Neural crest cell (in vitro differentiated cells): ENCODE measurements at regions not wholly inside any gene's neighbourhood (a gene's known extent, or its start where the extent isn't known, plus 50 kb on each side); places are given as distances from the start of the nearest gene placed in this dataset.

Experiments used
- DNase-seq: peaks from one replicate; pipeline ENCODE4 v3.0.0; 2021; ENCODE audit warnings: low read depth, mixed read lengths, low spot score
- H3K27ac Mint-ChIP-seq: one replicate; pipeline ENCODE4 v1.8.0; 2021; ENCODE audit warnings: mild to moderate bottlenecking, mixed read lengths; ENCODE audit not compliant: unreplicated experiment
- H3K27me3 Mint-ChIP-seq: 2 replicates; pipeline ENCODE4 v1.8.0; 2021; ENCODE audit warnings: low read depth, mild to moderate bottlenecking, mixed read lengths
- H3K36me3 Mint-ChIP-seq: 2 replicates; pipeline ENCODE4 v1.8.0; 2021; ENCODE audit warnings: low read depth, mild to moderate bottlenecking, mixed read lengths
- H3K4me1 Mint-ChIP-seq: 2 replicates; pipeline ENCODE4 v1.8.0; 2021; ENCODE audit warnings: mixed read lengths
- H3K4me3 Mint-ChIP-seq: one replicate; pipeline ENCODE4 v1.8.0; 2021; ENCODE audit warnings: mild to moderate bottlenecking, mixed read lengths
- H3K9me3 Mint-ChIP-seq: 2 replicates; pipeline ENCODE4 v1.8.0; 2021; ENCODE audit warnings: mixed read lengths
- TF ChIP-seq, protein P1 (sequence below): fragments of 200-600 bp; sonication (generic); conservative IDR thresholded peaks from 2 replicates; pipeline ENCODE4 v1.5.0; 2021; ENCODE audit warnings: antibody characterized with exemption, mild to moderate bottlenecking

DNA sequence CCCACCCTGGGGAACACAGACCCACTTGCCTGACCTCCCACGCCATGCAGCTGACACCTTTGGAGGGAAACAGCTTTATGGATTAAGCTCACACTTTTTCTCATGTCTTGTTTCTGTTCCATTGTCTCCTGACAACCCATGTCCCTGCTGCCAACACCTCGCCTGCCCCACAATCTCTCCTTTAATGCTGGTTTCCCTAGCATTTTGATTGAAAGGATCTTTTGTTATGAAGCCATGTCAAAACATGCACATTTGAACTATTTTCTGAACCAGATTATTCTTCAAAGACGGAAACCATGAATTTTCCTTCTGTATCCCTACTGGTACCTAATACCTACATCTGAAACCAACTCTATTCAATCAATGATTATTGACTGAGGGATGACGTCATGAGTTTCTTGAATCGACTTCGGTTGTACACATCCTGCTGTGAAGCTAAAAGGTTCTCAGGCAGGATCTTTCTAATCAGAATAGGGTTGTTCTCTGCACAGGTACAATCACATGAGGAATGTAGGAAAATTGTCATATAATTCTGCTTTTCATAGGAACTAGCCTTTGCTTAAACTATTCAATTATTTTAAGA lies 106.2 kb upstream of the NEBL start:
- no peak overlapping the region for H3K27ac Mint-ChIP-seq
- no peaks in the 10 kb centered on the region for H3K36me3 Mint-ChIP-seq
- H3K4me1 Mint-ChIP-seq, result peaks cover 4% of the 10 kb centered on the region
- H3K4me3 Mint-ChIP-seq, result no peak overlapping the region
- H3K9me3 Mint-ChIP-seq, result no peaks in the 10 kb centered on the region
- TF ChIP-seq, protein P1, sequence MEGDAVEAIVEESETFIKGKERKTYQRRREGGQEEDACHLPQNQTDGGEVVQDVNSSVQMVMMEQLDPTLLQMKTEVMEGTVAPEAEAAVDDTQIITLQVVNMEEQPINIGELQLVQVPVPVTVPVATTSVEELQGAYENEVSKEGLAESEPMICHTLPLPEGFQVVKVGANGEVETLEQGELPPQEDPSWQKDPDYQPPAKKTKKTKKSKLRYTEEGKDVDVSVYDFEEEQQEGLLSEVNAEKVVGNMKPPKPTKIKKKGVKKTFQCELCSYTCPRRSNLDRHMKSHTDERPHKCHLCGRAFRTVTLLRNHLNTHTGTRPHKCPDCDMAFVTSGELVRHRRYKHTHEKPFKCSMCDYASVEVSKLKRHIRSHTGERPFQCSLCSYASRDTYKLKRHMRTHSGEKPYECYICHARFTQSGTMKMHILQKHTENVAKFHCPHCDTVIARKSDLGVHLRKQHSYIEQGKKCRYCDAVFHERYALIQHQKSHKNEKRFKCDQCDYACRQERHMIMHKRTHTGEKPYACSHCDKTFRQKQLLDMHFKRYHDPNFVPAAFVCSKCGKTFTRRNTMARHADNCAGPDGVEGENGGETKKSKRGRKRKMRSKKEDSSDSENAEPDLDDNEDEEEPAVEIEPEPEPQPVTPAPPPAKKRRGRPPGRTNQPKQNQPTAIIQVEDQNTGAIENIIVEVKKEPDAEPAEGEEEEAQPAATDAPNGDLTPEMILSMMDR, result no peak
- H3K27me3 Mint-ChIP-seq, result no peaks in the 10 kb centered on the region
- no peak for DNase-seq

DNA sequence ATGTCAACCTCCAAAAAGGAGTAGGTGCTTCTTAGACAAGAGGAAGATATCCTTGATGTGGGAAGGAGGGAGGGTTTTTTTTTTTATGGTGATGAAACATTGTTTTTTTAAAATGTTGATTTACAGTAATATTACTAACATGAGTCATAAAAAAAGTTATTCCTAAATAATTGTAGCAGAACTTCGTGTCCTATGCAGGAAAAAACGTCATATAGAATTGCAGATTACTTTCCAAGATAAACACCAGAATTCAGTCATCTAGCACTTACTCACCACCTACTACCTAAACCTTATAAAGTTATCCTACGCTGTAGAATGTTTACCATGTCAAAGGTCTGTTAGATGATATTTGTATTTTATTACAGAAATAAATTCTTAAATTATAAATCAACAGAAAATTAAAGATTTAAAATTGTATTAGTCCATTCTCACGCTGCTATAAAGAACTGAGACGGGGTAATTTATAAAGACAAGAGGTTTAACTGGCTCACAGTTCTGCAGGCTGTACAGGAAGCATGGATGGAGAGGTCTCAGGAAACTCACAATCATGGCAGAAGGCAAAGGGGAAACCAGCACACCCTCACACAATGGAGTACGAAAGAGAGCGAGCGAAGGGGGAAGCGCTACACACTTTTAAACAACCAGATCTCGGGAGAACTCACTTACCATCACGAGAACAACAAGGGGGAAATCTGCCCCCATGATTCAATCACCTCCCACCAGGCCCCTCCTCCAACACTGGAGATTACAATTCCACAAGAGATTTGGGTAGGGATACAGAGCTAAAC lies 105.2 kb upstream of the NEBL start:
- no peak overlapping the region for H3K27ac Mint-ChIP-seq
- peaks cover 4% of the 10 kb centered on the region for H3K4me1 Mint-ChIP-seq
- no peak overlapping the region for H3K4me3 Mint-ChIP-seq
- TF ChIP-seq, protein P1, result no peak
- H3K36me3 Mint-ChIP-seq, result no peaks in the 10 kb centered on the region
- no peak for DNase-seq
- no peaks in the 10 kb centered on the region for H3K27me3 Mint-ChIP-seq
- no peaks in the 10 kb centered on the region for H3K9me3 Mint-ChIP-seq

GRCh38 chr10:20999699-21000098 lies 102.6 kb upstream of the NEBL start:
- Mint-ChIP-seq H3K4me3 (no peak overlapping the region), H3K27me3 (no peaks in the 10 kb centered on the region), H3K27ac (no peak overlapping the region), H3K36me3 (no peaks in the 10 kb centered on the region), H3K9me3 (no peaks in the 10 kb centered on the region), H3K4me1 (peaks cover 26% of the 10 kb centered on the region)
- no peak for DNase-seq
- TF ChIP-seq, protein P1, result no peak

- Mint-ChIP-seq H3K9me3 (peaks cover 4% of the 10 kb centered on the region), H3K27me3 (no peaks in the 10 kb centered on the region), H3K4me1 (peaks cover 36% of the 10 kb centered on the region), H3K27ac (no peak overlapping the region), H3K4me3 (no peak overlapping the region), H3K36me3 (no peaks in the 10 kb centered on the region)
- DNase-seq, result no peak
- TF ChIP-seq, protein P1, result no peak
Observed at GRCh38 chr10:20998036-20998435, 100.9 kb upstream of the NEBL start.

DNA sequence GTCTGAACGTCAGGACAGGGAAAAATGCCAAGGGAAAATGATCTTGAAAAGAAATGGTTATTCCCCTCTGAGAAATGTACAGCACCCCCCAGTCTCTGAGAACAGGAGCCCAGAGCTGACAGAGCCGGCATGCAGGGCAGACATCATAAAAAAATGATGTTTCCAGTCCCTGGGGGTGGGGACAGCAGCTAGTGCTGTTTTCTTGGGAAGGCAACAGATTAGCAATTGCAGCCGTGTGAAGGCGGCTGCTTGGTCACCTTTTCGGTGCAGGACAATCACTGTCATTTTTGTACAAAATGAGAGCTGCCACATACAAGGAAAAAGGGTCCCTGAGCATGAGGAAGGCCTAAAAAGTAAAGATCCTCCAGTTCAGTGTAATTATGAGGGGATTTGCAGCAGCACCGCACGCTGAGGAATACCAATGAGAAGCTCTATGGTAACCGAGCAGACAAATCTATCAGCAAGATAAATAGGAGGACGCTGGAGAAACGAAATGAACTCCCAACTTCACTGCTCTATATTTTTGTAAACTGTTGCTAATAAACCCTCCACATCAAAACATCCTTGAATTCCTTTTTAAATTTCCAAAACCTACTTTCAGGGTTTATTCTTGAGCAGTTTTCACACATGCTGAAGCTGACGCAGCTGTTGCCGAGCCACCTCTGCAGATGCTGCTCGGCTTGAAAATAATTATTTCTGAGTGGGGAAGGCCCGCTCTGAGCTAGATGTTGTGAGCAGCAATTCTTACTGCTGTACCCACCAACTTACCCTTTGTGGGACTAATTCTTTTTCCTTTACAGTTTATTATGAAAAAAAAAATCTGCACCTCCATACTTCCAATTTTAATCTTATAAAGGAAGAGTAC lies 98.2 kb upstream of the NEBL start:
- Mint-ChIP-seq H3K4me3 (peak overlapping the region; percentile 5), H3K27ac (peak overlapping the region; percentile 88), H3K4me1 (peaks cover 43% of the 10 kb centered on the region), H3K36me3 (no peaks in the 10 kb centered on the region), H3K9me3 (peaks cover 4% of the 10 kb centered on the region), H3K27me3 (no peaks in the 10 kb centered on the region)
- TF ChIP-seq, protein P1, result no peak
- no peak for DNase-seq
